Liver (tissue), 3 donors: ENCODE measurements at regions not wholly inside any gene's neighbourhood (a gene's known extent, or its start where the extent isn't known, plus 50 kb on each side); places are given as distances from the start of the nearest gene placed in this dataset.

Experiments used
- CTCF ChIP-seq: fragments of 150-350 bp; IDR thresholded peaks from 2 replicates; pipeline ENCODE4 v1.5.1; 2017; ENCODE audit warnings: improper control_type of control experiment, low read depth, low read length; ENCODE audit not compliant: missing input control
- EGR1 ChIP-seq, 2 donors: IDR thresholded peaks; 2 replicates each; pipeline ENCODE4 v1.6.1; 2016 to 2018; ENCODE audit warnings: antibody characterized with exemption in 2 of 2, low read depth in 2 of 2
- HNF4A ChIP-seq, 2 donors: conservative IDR thresholded peaks; 2 replicates each; pipeline ENCODE4 v1.6.1; 2016; ENCODE audit warnings: antibody characterized with exemption in 2 of 2, mild to moderate bottlenecking in 2 of 2
- JUND ChIP-seq, 2 donors: IDR thresholded peaks; 2 replicates each; pipeline ENCODE4 v1.6.1; 2016; ENCODE audit warnings: antibody characterized with exemption in 2 of 2
- RAD21 ChIP-seq, 2 donors: IDR thresholded peaks; 2 replicates each; pipeline ENCODE4 v1.6.1; 2016; ENCODE audit warnings: antibody characterized with exemption in 2 of 2, mild to moderate bottlenecking in 2 of 2
- REST ChIP-seq: IDR thresholded peaks from 2 replicates; pipeline ENCODE4 v1.6.1; 2016; ENCODE audit warnings: antibody characterized with exemption, mild to moderate bottlenecking
- RXRA ChIP-seq, 2 donors: IDR thresholded peaks; 2 replicates each; pipeline ENCODE4 v1.6.1; 2017 to 2018; ENCODE audit warnings: antibody characterized with exemption in 2 of 2, mild to moderate bottlenecking in 1 of 2
- SP1 ChIP-seq: IDR thresholded peaks from 2 replicates; pipeline ENCODE4 v1.6.1; 2018; ENCODE audit warnings: antibody characterized with exemption, mild to moderate bottlenecking
- TAF1 ChIP-seq: conservative IDR thresholded peaks from 2 replicates; pipeline ENCODE4 v1.6.1; 2016; ENCODE audit warnings: antibody characterized with exemption, mild to moderate bottlenecking
- YY1 ChIP-seq: IDR thresholded peaks from 2 replicates; pipeline ENCODE4 v1.6.1; 2016; ENCODE audit warnings: antibody characterized with exemption, mild to moderate bottlenecking
- TF ChIP-seq, protein P1 (sequence below): IDR thresholded peaks from 2 replicates; pipeline ENCODE4 v1.6.1; 2016; ENCODE audit warnings: antibody characterized with exemption
- donor health status: healthy.
- donor health status: healthy.

DNA sequence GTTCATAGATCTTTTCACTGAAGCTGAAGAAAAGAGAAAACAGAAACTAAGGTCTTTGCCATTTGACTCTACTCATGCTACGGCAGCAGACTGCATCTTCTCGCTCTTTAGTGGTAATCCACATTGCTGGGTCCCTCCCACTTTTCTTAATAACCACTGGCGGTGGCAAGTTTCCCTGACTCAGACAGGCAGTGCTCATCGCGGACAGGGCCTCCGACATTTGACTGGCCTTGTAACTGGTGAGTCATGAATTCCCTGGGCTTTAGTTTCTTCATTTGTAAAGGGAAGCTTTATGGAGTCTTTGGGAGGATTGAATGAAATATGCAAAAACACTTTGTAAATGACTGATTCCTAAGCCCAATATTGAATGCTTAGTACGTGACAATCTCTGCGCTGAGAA, 238.2 kb upstream of the RBBP8 start:
- TF ChIP-seq CTCF: no peak
- no peak for TF ChIP-seq RAD21 (IDR thresholded peaks at IDR 0.05)
- no peak for TF ChIP-seq TAF1
- no peak for TF ChIP-seq YY1
- no peak for TF ChIP-seq HNF4A (conservative IDR thresholded peaks at IDR 0.05)
- no peak for TF ChIP-seq REST
- TF ChIP-seq RXRA (IDR thresholded peaks at IDR 0.05): no peak
- no peak for TF ChIP-seq EGR1 (IDR thresholded peaks at IDR 0.05; ENCODE audit: low read depth in 2 of 2)
- TF ChIP-seq SP1: no peak
- TF ChIP-seq JUND (IDR thresholded peaks at IDR 0.05): no peak
- TF ChIP-seq, protein P1, sequence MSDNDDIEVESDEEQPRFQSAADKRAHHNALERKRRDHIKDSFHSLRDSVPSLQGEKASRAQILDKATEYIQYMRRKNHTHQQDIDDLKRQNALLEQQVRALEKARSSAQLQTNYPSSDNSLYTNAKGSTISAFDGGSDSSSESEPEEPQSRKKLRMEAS: no peak
